HEK293T (cell line): ENCODE measurements at regions not wholly inside any gene's neighbourhood (a gene's known extent, or its start where the extent isn't known, plus 50 kb on each side); places are given as distances from the start of the nearest gene placed in this dataset.

Experiments used
- CTCF ChIA-PET: fragments of 350-600 bp; formaldehyde crosslinking; extraction: SDS; loops from one replicate; lab custom pipeline; 2021; ENCODE audit warnings: antibody characterized with exemption, inconsistent platforms; lab: Yijun Ruan, JAX
- POLR2A ChIA-PET: fragments of 350-600 bp; formaldehyde crosslinking; extraction: SDS; loops from one replicate; lab custom pipeline; 2020; ENCODE audit warnings: antibody characterized with exemption, inconsistent platforms; lab: Yijun Ruan, JAX
- DNase-seq: peaks from one replicate; pipeline ENCODE4 v3.0.0; 2012; ENCODE audit warnings: mixed read lengths; ENCODE audit errors: extremely low spot score
- ARNT ChIP-seq: fragments of 450-650 bp; IDR thresholded peaks from 2 replicates; pipeline ENCODE4 v1.6.1; 2017; ENCODE audit warnings: mild to moderate bottlenecking
- BHLHE40 ChIP-seq: fragments of 450-650 bp; IDR thresholded peaks from 2 replicates; pipeline ENCODE4 v1.6.1; 2016; ENCODE audit warnings: mild to moderate bottlenecking, moderate library complexity, borderline replicate concordance
- CTBP1 ChIP-seq: fragments of 450-650 bp; IDR thresholded peaks from 2 replicates; pipeline ENCODE4 v1.6.1; 2016; ENCODE audit warnings: borderline replicate concordance
- ELF4 ChIP-seq: fragments of 450-650 bp; IDR thresholded peaks from 2 replicates; pipeline ENCODE4 v1.6.1; 2017; ENCODE audit warnings: antibody characterized with exemption
- FOXA1 ChIP-seq: fragments of 450-650 bp; IDR thresholded peaks from 2 replicates; pipeline ENCODE4 v1.6.1; 2016; ENCODE audit warnings: mild to moderate bottlenecking
- FOXK2 ChIP-seq: fragments of 450-650 bp; IDR thresholded peaks from 2 replicates; pipeline ENCODE4 v1.6.1; 2016; ENCODE audit warnings: mild to moderate bottlenecking
- FOXM1 ChIP-seq: fragments of 450-650 bp; IDR thresholded peaks from 2 replicates; pipeline ENCODE4 v1.6.1; 2017; ENCODE audit warnings: mild to moderate bottlenecking, borderline replicate concordance
- HDGF ChIP-seq: fragments of 450-650 bp; IDR thresholded peaks from 2 replicates; pipeline ENCODE4 v1.6.1; 2017; ENCODE audit warnings: antibody characterized with exemption, borderline replicate concordance
- L3MBTL2 ChIP-seq: fragments of 450-650 bp; conservative IDR thresholded peaks from 2 replicates; pipeline ENCODE4 v1.6.1; 2016; ENCODE audit warnings: mild to moderate bottlenecking
- LEF1 ChIP-seq: fragments of 450-650 bp; IDR thresholded peaks from 2 replicates; pipeline ENCODE4 v1.6.1; 2017; ENCODE audit warnings: mild to moderate bottlenecking, borderline replicate concordance
- NFRKB ChIP-seq: fragments of 450-650 bp; IDR thresholded peaks from 2 replicates; pipeline ENCODE4 v1.6.1; 2016; ENCODE audit warnings: mild to moderate bottlenecking, moderate library complexity
- PKNOX1 ChIP-seq: fragments of 450-650 bp; IDR thresholded peaks from 2 replicates; pipeline ENCODE4 v1.6.1; 2016
- SP1 ChIP-seq: fragments of 450-650 bp; IDR thresholded peaks from 2 replicates; pipeline ENCODE4 v1.6.1; 2017
- SUZ12 ChIP-seq: fragments of 450-650 bp; IDR thresholded peaks from 2 replicates; pipeline ENCODE4 v1.6.1; 2016; ENCODE audit warnings: mild to moderate bottlenecking
- TARDBP ChIP-seq: fragments of 450-650 bp; IDR thresholded peaks from 2 replicates; pipeline ENCODE4 v1.6.1; 2016
- ZNF384 ChIP-seq: fragments of 450-650 bp; IDR thresholded peaks from 2 replicates; pipeline ENCODE4 v1.6.1; 2016

- ChIA-PET POLR2A (no interaction called here), CTCF (interaction anchor here (0.6 kb wide), 2 partner anchors 135 to 1015 kb away, joined by 3 read pairs; no protein-coding TSS in a partner anchor)
- DNase-seq: no peak
- no peak for TF ChIP-seq PKNOX1
Measured at GRCh38 chr14:54232735-54233134, 164.1 kb upstream of the CDKN3 start.

- CTCF ChIA-PET: no interaction called here
- TF ChIP-seq FOXK2: no peak
- no peak for TF ChIP-seq NFRKB
- DNase-seq: no peak
- POLR2A ChIA-PET: no interaction called here
Measured at GRCh38 chr14:54241517-54241916, 155.3 kb upstream of the CDKN3 start.

- DNase-seq: no peak
- no peak for TF ChIP-seq BHLHE40
- CTCF ChIA-PET: no interaction called here
- POLR2A ChIA-PET: no interaction called here
Measured at GRCh38 chr14:54251356-54251755, 145.5 kb upstream of the CDKN3 start.

- ChIA-PET CTCF (no interaction called here), POLR2A (no interaction called here)
- no peak for TF ChIP-seq PKNOX1
- no peak for TF ChIP-seq FOXM1
- no peak for TF ChIP-seq FOXA1
- no peak for TF ChIP-seq CTBP1
- TF ChIP-seq ELF4: no peak
- TF ChIP-seq SP1: no peak
- TF ChIP-seq L3MBTL2: no peak
- no peak for TF ChIP-seq BHLHE40
- TF ChIP-seq SUZ12: no peak
- no peak for TF ChIP-seq ARNT
- TF ChIP-seq FOXK2: no peak
- no peak for TF ChIP-seq TARDBP
- TF ChIP-seq LEF1: no peak
- TF ChIP-seq HDGF: no peak
- no peak for TF ChIP-seq NFRKB
- TF ChIP-seq ZNF384: no peak
- no peak for DNase-seq
Measured at GRCh38 chr14:54252072-54252730, 144.6 kb upstream of the CDKN3 start.

- no peak for DNase-seq
- ChIA-PET POLR2A (no interaction called here), CTCF (no interaction called here)
- no peak for TF ChIP-seq L3MBTL2
- no peak for TF ChIP-seq TARDBP
- TF ChIP-seq ZNF384: no peak
Measured at GRCh38 chr14:54253195-54253947, 143.4 kb upstream of the CDKN3 start.

- TF ChIP-seq SUZ12 (no peak), L3MBTL2 (no peak), ZNF384 (no peak), PKNOX1 (no peak), SP1 (no peak)
- ChIA-PET CTCF (no interaction called here), POLR2A (no interaction called here)
- DNase-seq: no peak
Measured at GRCh38 chr14:54256156-54256555, 140.7 kb upstream of the CDKN3 start.

GRCh38 chr14:54257424-54257823, 139.4 kb upstream of the CDKN3 start:
- ChIA-PET CTCF (no interaction called here), POLR2A (no interaction called here)
- DNase-seq: no peak
- no peak for TF ChIP-seq TARDBP
- no peak for TF ChIP-seq ARNT
- TF ChIP-seq CTBP1: no peak
- no peak for TF ChIP-seq FOXM1
- TF ChIP-seq ZNF384: no peak
- no peak for TF ChIP-seq FOXA1
- no peak for TF ChIP-seq HDGF
- TF ChIP-seq SP1: no peak
- TF ChIP-seq L3MBTL2: no peak
- no peak for TF ChIP-seq ELF4
- no peak for TF ChIP-seq FOXK2
- TF ChIP-seq SUZ12: no peak
